ENCODE measurements at regions not wholly inside any gene's neighbourhood (a gene's known extent, or its start where the extent isn't known, plus 50 kb on each side); places are given as distances from the start of the nearest gene placed in this dataset.

DNA sequence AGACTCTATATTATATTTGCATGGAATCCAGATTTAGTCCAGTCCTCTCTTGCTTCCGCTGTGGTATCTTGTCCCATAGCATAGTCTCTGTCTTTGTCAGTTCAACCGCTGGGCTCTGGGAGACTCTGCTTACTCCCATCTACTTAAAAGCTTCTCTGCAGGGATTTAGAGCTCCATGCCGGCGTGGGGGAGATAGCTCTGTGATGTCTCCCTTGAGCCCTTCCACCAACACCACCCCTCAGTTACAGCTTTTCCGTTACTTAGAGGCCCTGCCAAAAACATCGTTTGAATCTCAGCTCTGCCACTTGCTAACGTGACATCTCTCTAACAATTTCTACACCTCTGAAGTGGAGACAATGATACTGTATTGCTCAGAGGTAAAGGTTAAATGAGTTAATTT lies 306.1 kb upstream of the ZNF608 start:
- Mint-ChIP-seq H3K9me3 (no peaks in the 10 kb centered on the region), H3K27me3 (ENCODE audit: low read depth) (no peaks in the 10 kb centered on the region), H3K4me1 (ENCODE audit: low read depth) (no peaks in the 10 kb centered on the region), H3K36me3 (ENCODE audit: low read depth) (no peaks in the 10 kb centered on the region), H3K27ac (no peak overlapping the region), H3K4me3 (ENCODE audit: low read depth) (no peak overlapping the region)
- intact Hi-C loops (cut with micrococcal nuclease), result no loop called here
- no peak for DNase-seq (ENCODE audit: low spot score)

- no peaks in the 10 kb centered on the region for H3K27me3 Mint-ChIP-seq (ENCODE audit: low read depth)
- intact Hi-C loops (cut with micrococcal nuclease), result no loop called here
- H3K36me3 Mint-ChIP-seq (ENCODE audit: low read depth), result no peaks in the 10 kb centered on the region
- no peak overlapping the region for H3K27ac Mint-ChIP-seq
- DNase-seq (ENCODE audit: low spot score), result no peak
- H3K4me3 Mint-ChIP-seq (ENCODE audit: low read depth), result no peak overlapping the region
- no peaks in the 10 kb centered on the region for H3K4me1 Mint-ChIP-seq (ENCODE audit: low read depth)
- H3K9me3 Mint-ChIP-seq, result no peaks in the 10 kb centered on the region
Observed at GRCh38 chr5:125053179-125053578, 306.7 kb upstream of the ZNF608 start.

DNA sequence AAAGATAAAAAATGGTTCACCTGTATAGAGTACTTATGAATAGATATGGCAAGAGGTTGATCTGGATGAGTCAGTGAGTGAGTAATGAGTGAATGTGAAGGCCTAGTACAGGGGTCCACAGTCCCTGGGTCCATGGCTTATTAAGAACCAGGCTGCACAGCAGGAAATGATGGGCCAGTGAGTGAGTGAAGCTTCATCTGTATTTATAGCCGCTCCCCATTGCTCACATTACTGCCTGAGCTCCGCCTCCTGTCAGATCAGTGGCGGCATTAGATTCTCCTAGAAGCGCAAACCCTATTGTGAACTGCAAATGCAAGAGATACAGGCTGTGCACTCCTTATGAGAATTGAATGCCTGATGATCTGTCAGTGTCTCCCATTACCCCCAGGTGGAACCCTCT lies 307.7 kb upstream of the ZNF608 start:
- no peaks in the 10 kb centered on the region for H3K4me1 Mint-ChIP-seq (ENCODE audit: low read depth)
- no peak for DNase-seq (ENCODE audit: low spot score)
- H3K4me3 Mint-ChIP-seq (ENCODE audit: low read depth), result no peak overlapping the region
- H3K36me3 Mint-ChIP-seq (ENCODE audit: low read depth), result no peaks in the 10 kb centered on the region
- no peaks in the 10 kb centered on the region for H3K9me3 Mint-ChIP-seq
- H3K27ac Mint-ChIP-seq, result no peak overlapping the region
- H3K27me3 Mint-ChIP-seq (ENCODE audit: low read depth), result no peaks in the 10 kb centered on the region
- intact Hi-C loops (cut with micrococcal nuclease), result no loop called here

DNA sequence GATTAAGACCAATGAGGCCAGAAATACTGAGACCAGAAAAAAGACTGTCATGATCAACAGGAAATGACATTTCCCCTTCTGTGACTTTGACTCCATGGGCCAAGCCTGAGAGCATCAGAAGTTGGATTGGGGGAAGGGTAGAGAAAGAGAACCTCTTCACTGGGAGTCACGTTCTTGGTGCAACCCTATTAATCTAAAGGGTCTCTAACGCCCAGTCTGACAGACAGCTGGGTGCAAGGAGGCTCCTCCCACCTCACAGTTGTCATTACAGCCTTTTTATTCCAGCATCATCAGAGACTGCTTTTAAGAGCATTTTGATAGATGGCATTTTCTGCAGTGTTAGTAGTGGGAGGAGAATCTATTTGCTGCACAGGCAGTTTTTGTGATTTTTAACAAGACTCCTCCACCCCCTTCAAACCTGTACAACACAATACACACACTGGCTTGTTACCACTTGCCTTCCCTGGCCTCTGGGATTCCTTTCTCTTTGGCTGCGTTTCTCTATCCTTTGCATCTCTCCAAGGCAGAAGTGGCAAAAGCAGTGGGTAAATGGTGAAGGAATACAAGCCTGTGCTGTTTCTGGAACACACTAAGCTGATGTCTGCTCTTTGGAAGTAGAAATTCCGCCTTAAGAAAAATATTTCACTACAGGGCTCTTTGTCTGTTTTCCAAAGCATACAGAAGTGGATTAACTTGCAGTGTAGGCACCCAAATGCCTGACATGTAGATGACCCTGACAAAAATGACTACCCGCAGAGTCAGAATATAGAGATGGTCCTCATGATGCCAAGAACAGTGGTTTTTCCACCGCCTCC lies 310.4 kb upstream of the ZNF608 start:
- no peak for DNase-seq (ENCODE audit: low spot score)
- intact Hi-C loops (cut with micrococcal nuclease), result no loop called here
- H3K27ac Mint-ChIP-seq, result no peak overlapping the region
- H3K9me3 Mint-ChIP-seq, result peaks cover 8% of the 10 kb centered on the region
- no peak overlapping the region for H3K4me3 Mint-ChIP-seq (ENCODE audit: low read depth)
- H3K4me1 Mint-ChIP-seq (ENCODE audit: low read depth), result no peaks in the 10 kb centered on the region
- no peaks in the 10 kb centered on the region for H3K27me3 Mint-ChIP-seq (ENCODE audit: low read depth)
- no peaks in the 10 kb centered on the region for H3K36me3 Mint-ChIP-seq (ENCODE audit: low read depth)

GRCh38 chr5:125057912-125058826 lies 311.7 kb upstream of the ZNF608 start:
- intact Hi-C loops (cut with micrococcal nuclease), result no loop called here
- H3K27me3 Mint-ChIP-seq (ENCODE audit: low read depth), result no peaks in the 10 kb centered on the region
- no peaks in the 10 kb centered on the region for H3K4me1 Mint-ChIP-seq (ENCODE audit: low read depth)
- H3K4me3 Mint-ChIP-seq (ENCODE audit: low read depth), result no peak overlapping the region
- peaks cover 8% of the 10 kb centered on the region for H3K9me3 Mint-ChIP-seq
- H3K27ac Mint-ChIP-seq, result no peak overlapping the region
- H3K36me3 Mint-ChIP-seq (ENCODE audit: low read depth), result no peaks in the 10 kb centered on the region
- DNase-seq (ENCODE audit: low spot score), result no peak

DNA sequence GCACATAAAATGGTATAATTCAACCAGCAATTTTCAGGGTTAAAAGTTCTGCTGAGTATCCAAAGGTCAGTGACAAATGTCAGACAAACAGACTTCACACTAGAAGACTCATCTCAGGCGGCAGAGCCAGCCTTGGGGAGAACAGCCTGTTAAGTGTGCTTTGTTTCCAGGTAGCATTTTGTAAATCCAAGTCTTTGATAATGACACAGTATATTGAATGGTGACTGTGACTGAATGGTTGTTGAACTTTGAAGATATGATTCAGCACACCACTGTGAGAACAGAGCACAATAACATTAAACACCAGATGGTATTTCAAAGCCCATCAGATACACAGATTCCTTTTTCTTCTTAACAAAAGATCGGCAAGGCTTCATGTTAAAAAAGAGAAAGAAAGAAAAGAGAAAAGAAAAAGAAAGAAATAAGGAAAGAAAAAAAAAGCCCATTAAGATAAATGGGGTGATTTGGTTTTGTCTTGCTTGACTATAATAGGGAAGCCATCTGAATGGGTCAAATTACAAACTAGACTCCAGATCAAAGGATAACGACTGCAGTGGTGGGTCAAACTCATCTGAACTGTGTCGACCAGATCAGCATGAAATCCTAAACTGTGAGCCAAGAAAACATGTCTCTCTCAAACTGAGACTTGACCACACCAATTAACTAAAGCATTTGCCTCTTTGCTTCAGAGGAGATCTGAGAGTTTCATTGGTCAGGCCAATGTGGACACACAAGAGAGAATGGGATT lies 313.0 kb upstream of the ZNF608 start:
- Mint-ChIP-seq H3K9me3 (peaks cover 8% of the 10 kb centered on the region), H3K36me3 (ENCODE audit: low read depth) (no peaks in the 10 kb centered on the region)
- intact Hi-C loops (cut with micrococcal nuclease), result no loop called here

DNA sequence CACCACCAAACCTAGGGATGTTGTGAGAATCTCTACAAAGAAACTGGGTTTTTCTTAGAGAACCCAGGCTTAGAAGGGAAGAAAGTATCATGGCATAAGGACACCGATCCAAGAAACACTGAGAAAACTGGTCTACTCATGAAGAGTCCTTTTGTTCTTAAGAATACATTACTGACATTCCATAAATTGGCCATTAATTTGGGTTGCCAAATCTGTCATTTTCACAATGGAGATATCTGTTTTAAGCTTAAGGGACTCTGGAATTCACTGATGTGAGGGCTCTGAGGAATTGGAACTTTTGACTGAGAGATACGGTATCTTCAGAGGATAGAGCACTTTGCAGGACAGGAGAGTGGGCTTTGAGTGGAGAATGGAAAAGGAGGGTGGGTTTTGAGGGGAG lies 315.3 kb upstream of the ZNF608 start:
- Mint-ChIP-seq H3K4me1 (ENCODE audit: low read depth) (no peaks in the 10 kb centered on the region), H3K9me3 (peaks cover 8% of the 10 kb centered on the region), H3K27me3 (ENCODE audit: low read depth) (no peaks in the 10 kb centered on the region), H3K27ac (no peak overlapping the region), H3K36me3 (ENCODE audit: low read depth) (no peaks in the 10 kb centered on the region), H3K4me3 (ENCODE audit: low read depth) (no peak overlapping the region)
- intact Hi-C loops (cut with micrococcal nuclease), result no loop called here
- no peak for DNase-seq (ENCODE audit: low spot score)

More for the DNA sequence above, 313.0 kb upstream of the ZNF608 start:
- H3K27ac Mint-ChIP-seq, result no peak overlapping the region
- no peaks in the 10 kb centered on the region for H3K27me3 Mint-ChIP-seq (ENCODE audit: low read depth)
- H3K4me1 Mint-ChIP-seq (ENCODE audit: low read depth), result no peaks in the 10 kb centered on the region
- no peak for DNase-seq (ENCODE audit: low spot score)
- no peak overlapping the region for H3K4me3 Mint-ChIP-seq (ENCODE audit: low read depth)

DNA sequence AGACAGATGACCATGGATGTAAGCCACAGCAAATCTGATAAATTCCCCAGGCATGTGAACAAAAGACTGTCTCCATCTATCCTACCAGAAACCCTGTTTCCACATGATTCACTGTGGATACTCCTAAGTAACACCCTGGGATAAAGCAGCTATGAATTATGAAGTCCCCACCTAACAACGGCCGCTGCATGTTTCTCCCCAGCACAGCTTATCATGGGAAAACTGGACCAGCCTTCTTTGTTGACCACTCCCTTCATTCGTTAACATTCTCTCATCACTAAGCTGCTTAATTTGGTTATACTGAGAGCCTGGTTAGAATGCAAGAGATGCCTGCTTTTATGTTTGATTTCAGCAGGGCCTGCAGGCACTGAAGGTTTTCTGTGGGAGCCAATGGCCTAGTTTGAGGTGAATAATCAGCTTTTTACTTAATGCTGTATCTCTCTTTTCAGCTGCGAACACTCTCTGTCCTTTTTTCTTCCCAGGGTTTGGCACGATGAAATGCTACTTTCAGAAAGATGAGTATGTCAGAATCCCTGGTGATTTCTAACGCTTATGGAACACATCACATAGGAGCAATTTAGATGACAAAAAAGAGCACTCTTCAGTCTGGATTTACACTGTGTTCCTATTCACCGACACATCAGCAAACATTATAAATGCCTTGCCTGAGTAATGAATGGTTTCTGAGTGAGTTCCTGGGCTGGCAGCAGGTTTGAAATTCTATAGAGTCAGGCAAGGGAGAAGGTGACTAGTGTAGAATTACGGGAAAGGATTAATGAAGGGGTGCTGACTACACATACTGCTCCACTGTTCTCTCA lies 318.4 kb upstream of the ZNF608 start:
- H3K27me3 Mint-ChIP-seq (ENCODE audit: low read depth), result no peaks in the 10 kb centered on the region
- peaks cover 9% of the 10 kb centered on the region for H3K9me3 Mint-ChIP-seq
- intact Hi-C loops (cut with micrococcal nuclease), result no loop called here
- no peaks in the 10 kb centered on the region for H3K36me3 Mint-ChIP-seq (ENCODE audit: low read depth)
- DNase-seq (ENCODE audit: low spot score), result no peak
- H3K4me3 Mint-ChIP-seq (ENCODE audit: low read depth), result no peak overlapping the region
- no peaks in the 10 kb centered on the region for H3K4me1 Mint-ChIP-seq (ENCODE audit: low read depth)
- H3K27ac Mint-ChIP-seq, result no peak overlapping the region

DNA sequence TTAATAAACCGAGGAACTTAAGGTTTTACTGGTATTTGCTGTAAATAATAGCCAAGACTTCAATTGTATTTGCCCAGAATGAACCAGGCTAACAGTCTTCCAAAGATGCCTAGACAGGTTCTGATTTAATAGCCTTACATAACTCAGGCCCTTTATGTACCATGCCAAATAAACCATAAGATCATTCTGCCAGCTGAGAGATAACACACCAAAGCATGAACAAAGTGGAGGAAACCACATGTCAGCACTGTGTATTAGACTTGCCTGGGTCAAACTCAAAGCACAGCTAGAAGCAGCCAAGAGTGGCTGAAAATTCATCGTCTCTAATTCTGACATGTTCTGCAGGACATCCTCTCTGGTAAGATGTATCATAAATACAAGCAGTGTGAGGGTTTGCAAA lies 319.3 kb upstream of the ZNF608 start:
- peaks cover 5% of the 10 kb centered on the region for H3K9me3 Mint-ChIP-seq
- no peak overlapping the region for H3K27ac Mint-ChIP-seq
- intact Hi-C loops (cut with micrococcal nuclease), result no loop called here
- no peaks in the 10 kb centered on the region for H3K4me1 Mint-ChIP-seq (ENCODE audit: low read depth)
- no peaks in the 10 kb centered on the region for H3K27me3 Mint-ChIP-seq (ENCODE audit: low read depth)
- no peak for DNase-seq (ENCODE audit: low spot score)
- no peaks in the 10 kb centered on the region for H3K36me3 Mint-ChIP-seq (ENCODE audit: low read depth)
- H3K4me3 Mint-ChIP-seq (ENCODE audit: low read depth), result no peak overlapping the region

DNA sequence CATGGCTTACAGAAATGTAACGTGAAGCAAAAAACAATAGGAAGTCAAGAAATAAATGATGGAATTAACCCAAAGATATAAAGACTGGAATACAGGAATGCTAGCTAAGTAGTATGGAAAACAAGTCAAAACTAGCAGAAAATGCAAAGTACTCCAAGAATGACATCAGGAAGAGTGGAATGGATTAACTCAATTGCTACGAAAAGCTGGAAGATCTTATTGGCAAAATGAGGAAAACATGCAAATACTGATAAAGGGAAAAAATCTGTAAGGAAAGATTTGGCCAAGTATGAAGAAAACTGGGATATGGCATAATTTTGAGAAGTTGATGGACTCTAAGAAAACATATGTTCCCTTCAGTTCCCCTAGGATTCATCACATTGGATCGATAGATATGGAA lies 324.5 kb upstream of the ZNF608 start:
- no peak overlapping the region for H3K4me3 Mint-ChIP-seq (ENCODE audit: low read depth)
- intact Hi-C loops (cut with micrococcal nuclease), result no loop called here
- no peaks in the 10 kb centered on the region for H3K27me3 Mint-ChIP-seq (ENCODE audit: low read depth)
- peaks cover 34% of the 10 kb centered on the region for H3K9me3 Mint-ChIP-seq
- H3K4me1 Mint-ChIP-seq (ENCODE audit: low read depth), result no peaks in the 10 kb centered on the region
- no peaks in the 10 kb centered on the region for H3K36me3 Mint-ChIP-seq (ENCODE audit: low read depth)
- no peak overlapping the region for H3K27ac Mint-ChIP-seq
- no peak for DNase-seq (ENCODE audit: low spot score)

- Mint-ChIP-seq H3K4me3 (ENCODE audit: low read depth) (no peak overlapping the region), H3K36me3 (ENCODE audit: low read depth) (no peaks in the 10 kb centered on the region), H3K4me1 (ENCODE audit: low read depth) (no peaks in the 10 kb centered on the region), H3K27me3 (ENCODE audit: low read depth) (no peaks in the 10 kb centered on the region), H3K9me3 (peaks cover 34% of the 10 kb centered on the region), H3K27ac (no peak overlapping the region)
- intact Hi-C loops (cut with micrococcal nuclease), result no loop called here
- no peak for DNase-seq (ENCODE audit: low spot score)
Observed at GRCh38 chr5:125073090-125073489, 326.7 kb upstream of the ZNF608 start.

- intact Hi-C loops (cut with micrococcal nuclease), result no loop called here
- Mint-ChIP-seq H3K4me1 (ENCODE audit: low read depth) (no peaks in the 10 kb centered on the region), H3K36me3 (ENCODE audit: low read depth) (no peaks in the 10 kb centered on the region), H3K4me3 (ENCODE audit: low read depth) (no peak overlapping the region), H3K27ac (no peak overlapping the region), H3K27me3 (ENCODE audit: low read depth) (no peaks in the 10 kb centered on the region), H3K9me3 (peaks cover 29% of the 10 kb centered on the region)
- no peak for DNase-seq (ENCODE audit: low spot score)
Observed at GRCh38 chr5:125075567-125075966, 329.1 kb upstream of the ZNF608 start.

Measured in activated T-helper 2 cell treated with anti-CD3 and anti-CD28 coated beads, Interferon-gamma antibody, Interleukin-2, Interleukin-4, amounts not matched to agents 10 μg/mL and 5 μg/mL and 100 μg/mL, durations not matched to agents 14 hours and 24 hours and 36 hours (primary cell).